Neural cell (in vitro differentiated cells): ENCODE measurements at regions not wholly inside any gene's neighbourhood (a gene's known extent, or its start where the extent isn't known, plus 50 kb on each side); places are given as distances from the start of the nearest gene placed in this dataset.

ENCODE experiments used
- H2AFZ ChIP-seq: fragments of 200-600, 300-800 bp; sonication (generic), shearing (Covaris generic); 2 replicates; pipeline ENCODE4 v1.6.0; 2014; ENCODE audit warnings: low read depth, mild to moderate bottlenecking, antibody characterized with exemption, low read length, moderate library complexity
- H3F3A ChIP-seq: fragments of 200-600 bp; shearing (Covaris generic); 2 replicates; pipeline ENCODE4 v1.6.1; 2016; ENCODE audit warnings: mild to moderate bottlenecking, moderate library complexity, mixed read lengths, antibody characterized with exemption, low read length; ENCODE audit not compliant: insufficient read depth, poor library complexity, severe bottlenecking
- H3K27ac ChIP-seq: fragments of 200-600, 300-800 bp; sonication (generic), shearing (Covaris generic); 2 replicates; pipeline ENCODE4 v1.5.1; 2014; ENCODE audit warnings: mild to moderate bottlenecking, low read length, moderate library complexity
- H3K27me3 ChIP-seq: fragments of 300-800, 200-600 bp; sonication (generic), shearing (Covaris generic); 2 replicates; pipeline ENCODE4 v1.6.0; 2014; ENCODE audit warnings: mild to moderate bottlenecking, low read depth, low read length, moderate library complexity; ENCODE audit not compliant: insufficient read depth
- H3K36me3 ChIP-seq: fragments of 300-800, 200-600 bp; sonication (generic), shearing (Covaris generic); 2 replicates; pipeline ENCODE4 v1.5.1; 2014; ENCODE audit warnings: mild to moderate bottlenecking, antibody characterized with exemption, low read length, moderate library complexity; ENCODE audit not compliant: insufficient read depth
- H3K4me2 ChIP-seq: fragments of 300-800, 200-600 bp; sonication (generic), shearing (Covaris generic); 2 replicates; pipeline ENCODE4 v1.6.0; 2014; ENCODE audit warnings: mild to moderate bottlenecking, low read length
- H3K4me3 ChIP-seq: fragments of 300-800, 200-600 bp; sonication (generic), shearing (Covaris generic); 2 replicates; pipeline ENCODE4 v1.5.1; 2014; ENCODE audit warnings: mild to moderate bottlenecking, low read length, moderate library complexity
- H3K79me2 ChIP-seq: fragments of 200-600 bp; shearing (Covaris generic); replicated peaks from 2 replicates; pipeline ENCODE4 v1.6.0; 2014; ENCODE audit warnings: mild to moderate bottlenecking, low read length, moderate library complexity; ENCODE audit not compliant: insufficient read depth
- H3K9ac ChIP-seq: fragments of 300-800, 200-600 bp; sonication (generic), shearing (Covaris generic); 2 replicates; pipeline ENCODE4 v1.6.1; 2016; ENCODE audit warnings: mild to moderate bottlenecking, low read length, mixed read lengths
- H3K9me2 ChIP-seq: fragments of 200-600 bp; shearing (Covaris generic); 2 replicates; pipeline ENCODE4 v1.6.1; 2016; ENCODE audit warnings: mild to moderate bottlenecking, low read length, mixed read lengths; ENCODE audit not compliant: insufficient read depth
- H3K9me3 ChIP-seq: fragments of 200-600, 300-800 bp; sonication (generic), shearing (Covaris generic); 2 replicates; pipeline ENCODE4 v1.6.1; 2016; ENCODE audit warnings: mild to moderate bottlenecking, mixed run types, low read length, moderate library complexity, mixed read lengths
- H4K20me1 ChIP-seq: fragments of 200-600 bp; shearing (Covaris generic); 2 replicates; pipeline ENCODE4 v1.6.1; 2016; ENCODE audit warnings: mild to moderate bottlenecking, mixed run types; ENCODE audit not compliant: insufficient read depth
- EP300 ChIP-seq: fragments of 450-650 bp; conservative IDR thresholded peaks from 2 replicates; pipeline ENCODE4 v1.6.1; 2014; ENCODE audit warnings: antibody characterized with exemption, mild to moderate bottlenecking, moderate library complexity; ENCODE audit not compliant: poor library complexity, severe bottlenecking
- EZH2 ChIP-seq: fragments of 200-600, 300-800 bp; shearing (Covaris generic), sonication (generic); IDR thresholded peaks from 2 replicates; pipeline ENCODE4 v1.6.1; 2014; ENCODE audit warnings: antibody characterized with exemption, low read length, borderline replicate concordance, mild to moderate bottlenecking; ENCODE audit not compliant: insufficient read depth, poor library complexity, severe bottlenecking
- MXI1 ChIP-seq: fragments of 450-650 bp; conservative IDR thresholded peaks from 2 replicates; pipeline ENCODE4 v1.6.1; 2014; ENCODE audit warnings: antibody characterized with exemption, mild to moderate bottlenecking; ENCODE audit not compliant: poor library complexity, severe bottlenecking
- POLR2AphosphoS5 ChIP-seq: IDR thresholded peaks from 2 replicates; pipeline ENCODE4 v1.6.1; 2012
- RAD21 ChIP-seq: fragments of 450-650 bp; conservative IDR thresholded peaks from 2 replicates; pipeline ENCODE4 v1.6.1; 2014; ENCODE audit warnings: antibody characterized with exemption, mild to moderate bottlenecking, moderate library complexity
- SMC3 ChIP-seq: fragments of 450-650 bp; conservative IDR thresholded peaks from 2 replicates; pipeline ENCODE4 v1.6.1; 2014; ENCODE audit warnings: antibody characterized with exemption, mild to moderate bottlenecking, moderate library complexity; ENCODE audit not compliant: poor library complexity
- TAF1 ChIP-seq: IDR thresholded peaks from 2 replicates; pipeline ENCODE4 v1.6.1; 2012; ENCODE audit warnings: low read depth
- TF ChIP-seq, protein P1 (sequence below): fragments of 450-650 bp; IDR thresholded peaks from 2 replicates; pipeline ENCODE4 v1.5.1; 2014; ENCODE audit warnings: antibody characterized with exemption, mild to moderate bottlenecking, moderate library complexity; ENCODE audit not compliant: poor library complexity, severe bottlenecking
- TF ChIP-seq, protein P2 (sequence below): IDR thresholded peaks from 2 replicates; pipeline ENCODE4 v1.6.1; 2012; ENCODE audit warnings: borderline replicate concordance

GRCh38 chr9:87085073-87085472, 137.8 kb upstream of the GAS1 start:
- H3K9ac ChIP-seq = no peak overlapping the region
- no peaks in the 10 kb centered on the region for H3K9me3 ChIP-seq
- H3K27me3 ChIP-seq = no peaks in the 10 kb centered on the region
- no peaks in the 10 kb centered on the region for H3K9me2 ChIP-seq
- no peaks in the 10 kb centered on the region for H4K20me1 ChIP-seq
- no peaks in the 10 kb centered on the region for H3K36me3 ChIP-seq
- TF ChIP-seq EP300 (no peak), TAF1 (no peak), MXI1 (no peak), SMC3 (no peak), RAD21 (no peak), POLR2AphosphoS5 (no peak), EZH2 (no peak)
- TF ChIP-seq, protein P1, sequence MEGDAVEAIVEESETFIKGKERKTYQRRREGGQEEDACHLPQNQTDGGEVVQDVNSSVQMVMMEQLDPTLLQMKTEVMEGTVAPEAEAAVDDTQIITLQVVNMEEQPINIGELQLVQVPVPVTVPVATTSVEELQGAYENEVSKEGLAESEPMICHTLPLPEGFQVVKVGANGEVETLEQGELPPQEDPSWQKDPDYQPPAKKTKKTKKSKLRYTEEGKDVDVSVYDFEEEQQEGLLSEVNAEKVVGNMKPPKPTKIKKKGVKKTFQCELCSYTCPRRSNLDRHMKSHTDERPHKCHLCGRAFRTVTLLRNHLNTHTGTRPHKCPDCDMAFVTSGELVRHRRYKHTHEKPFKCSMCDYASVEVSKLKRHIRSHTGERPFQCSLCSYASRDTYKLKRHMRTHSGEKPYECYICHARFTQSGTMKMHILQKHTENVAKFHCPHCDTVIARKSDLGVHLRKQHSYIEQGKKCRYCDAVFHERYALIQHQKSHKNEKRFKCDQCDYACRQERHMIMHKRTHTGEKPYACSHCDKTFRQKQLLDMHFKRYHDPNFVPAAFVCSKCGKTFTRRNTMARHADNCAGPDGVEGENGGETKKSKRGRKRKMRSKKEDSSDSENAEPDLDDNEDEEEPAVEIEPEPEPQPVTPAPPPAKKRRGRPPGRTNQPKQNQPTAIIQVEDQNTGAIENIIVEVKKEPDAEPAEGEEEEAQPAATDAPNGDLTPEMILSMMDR = no peak
- TF ChIP-seq, protein P2, sequence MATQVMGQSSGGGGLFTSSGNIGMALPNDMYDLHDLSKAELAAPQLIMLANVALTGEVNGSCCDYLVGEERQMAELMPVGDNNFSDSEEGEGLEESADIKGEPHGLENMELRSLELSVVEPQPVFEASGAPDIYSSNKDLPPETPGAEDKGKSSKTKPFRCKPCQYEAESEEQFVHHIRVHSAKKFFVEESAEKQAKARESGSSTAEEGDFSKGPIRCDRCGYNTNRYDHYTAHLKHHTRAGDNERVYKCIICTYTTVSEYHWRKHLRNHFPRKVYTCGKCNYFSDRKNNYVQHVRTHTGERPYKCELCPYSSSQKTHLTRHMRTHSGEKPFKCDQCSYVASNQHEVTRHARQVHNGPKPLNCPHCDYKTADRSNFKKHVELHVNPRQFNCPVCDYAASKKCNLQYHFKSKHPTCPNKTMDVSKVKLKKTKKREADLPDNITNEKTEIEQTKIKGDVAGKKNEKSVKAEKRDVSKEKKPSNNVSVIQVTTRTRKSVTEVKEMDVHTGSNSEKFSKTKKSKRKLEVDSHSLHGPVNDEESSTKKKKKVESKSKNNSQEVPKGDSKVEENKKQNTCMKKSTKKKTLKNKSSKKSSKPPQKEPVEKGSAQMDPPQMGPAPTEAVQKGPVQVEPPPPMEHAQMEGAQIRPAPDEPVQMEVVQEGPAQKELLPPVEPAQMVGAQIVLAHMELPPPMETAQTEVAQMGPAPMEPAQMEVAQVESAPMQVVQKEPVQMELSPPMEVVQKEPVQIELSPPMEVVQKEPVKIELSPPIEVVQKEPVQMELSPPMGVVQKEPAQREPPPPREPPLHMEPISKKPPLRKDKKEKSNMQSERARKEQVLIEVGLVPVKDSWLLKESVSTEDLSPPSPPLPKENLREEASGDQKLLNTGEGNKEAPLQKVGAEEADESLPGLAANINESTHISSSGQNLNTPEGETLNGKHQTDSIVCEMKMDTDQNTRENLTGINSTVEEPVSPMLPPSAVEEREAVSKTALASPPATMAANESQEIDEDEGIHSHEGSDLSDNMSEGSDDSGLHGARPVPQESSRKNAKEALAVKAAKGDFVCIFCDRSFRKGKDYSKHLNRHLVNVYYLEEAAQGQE = no peak
- no peaks in the 10 kb centered on the region for H3F3A ChIP-seq
- H3K27ac ChIP-seq = no peak overlapping the region
- no peak overlapping the region for H2AFZ ChIP-seq
- no peak overlapping the region for H3K4me2 ChIP-seq
- H3K4me3 ChIP-seq = no peak overlapping the region
- no peaks in the 10 kb centered on the region for H3K79me2 ChIP-seq

DNA sequence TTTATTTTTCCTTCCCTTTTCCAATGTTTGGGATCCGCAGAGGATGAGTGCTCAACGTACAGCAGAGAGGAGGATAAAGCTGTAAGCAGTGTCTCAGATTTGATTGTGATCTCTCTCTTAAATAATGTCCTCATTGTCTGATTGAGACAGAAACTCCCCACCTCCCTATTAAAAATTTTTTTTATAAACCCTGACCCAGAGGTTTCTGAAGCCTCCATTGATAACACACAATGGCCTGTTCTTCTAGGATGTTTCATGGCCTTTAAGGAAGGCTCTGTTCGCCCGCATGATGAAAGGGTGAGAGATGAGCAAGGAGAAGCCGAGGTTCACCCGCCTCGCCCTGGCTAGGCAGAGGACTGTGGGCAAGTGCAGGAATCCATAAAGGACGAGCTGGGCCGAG, 138.2 kb upstream of the GAS1 start:
- Histone ChIP-seq H3K27me3 (no peaks in the 10 kb centered on the region), H3K4me2 (no peak overlapping the region), H3K36me3 (no peaks in the 10 kb centered on the region), H3K4me3 (no peak overlapping the region), H3K79me2 (no peaks in the 10 kb centered on the region), H3K9ac (no peak overlapping the region), H3F3A (no peaks in the 10 kb centered on the region), H3K27ac (no peak overlapping the region), H2AFZ (no peak overlapping the region), H3K9me2 (no peaks in the 10 kb centered on the region), H3K9me3 (no peaks in the 10 kb centered on the region), H4K20me1 (no peaks in the 10 kb centered on the region)
- no peak for TF ChIP-seq MXI1
- TF ChIP-seq, protein P2 = no peak
- no peak for TF ChIP-seq EP300
- TF ChIP-seq, protein P1 = no peak
- no peak for TF ChIP-seq POLR2AphosphoS5
